ENCODE measurements at regions not wholly inside any gene's neighbourhood (a gene's known extent, or its start where the extent isn't known, plus 50 kb on each side); places are given as distances from the start of the nearest gene placed in this dataset.

DNA sequence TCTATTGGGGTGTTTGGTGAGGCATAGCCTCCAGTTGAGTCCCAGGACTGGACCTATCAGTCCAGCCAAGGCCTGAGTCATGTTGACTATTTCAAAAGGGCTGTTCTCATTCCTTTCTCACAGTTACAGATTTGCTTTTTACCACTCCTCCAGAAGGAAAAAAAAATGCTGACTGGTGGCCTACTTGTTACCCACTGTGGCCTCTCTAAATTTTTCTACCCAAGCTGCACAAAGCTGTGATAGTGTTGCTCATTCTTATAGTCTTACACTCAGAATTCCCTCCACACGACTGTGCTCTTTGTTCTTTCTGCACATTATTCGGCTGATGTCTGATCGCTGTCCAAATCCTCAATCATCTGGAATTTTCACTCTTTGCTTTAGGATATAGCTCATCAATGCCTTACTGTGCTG lies 1142.2 kb downstream of the IGSF11 start:
- H3K9ac ChIP-seq (ENCODE audit: low read length) = no peak overlapping the region
- H4K8ac ChIP-seq (ENCODE audit: low read length) = no peak overlapping the region
- DNase-seq = peak; percentile 27
- H2AK5ac ChIP-seq (ENCODE audit: low read length, severe bottlenecking) = no peak overlapping the region
- no peaks in the 10 kb centered on the region for H3K27me3 ChIP-seq (ENCODE audit: control insufficient read depth in 1 of 2, insufficient read depth in 1 of 2, low read length in 2 of 2)
- H2BK15ac ChIP-seq (ENCODE audit: low read depth, poor library complexity, severe bottlenecking) = no peak overlapping the region
- H3K18ac ChIP-seq (ENCODE audit: low read depth in 1 of 2, low read length in 2 of 2) = no peak overlapping the region
- no peak overlapping the region for H3K23ac ChIP-seq (ENCODE audit: low read length in 2 of 2)
- WGBS = 80% methylated on average over 3 of the region's 3 CpGs
- no peak overlapping the region for H3K4me2 ChIP-seq (ENCODE audit: low read length, poor library complexity, severe bottlenecking)
- H3K14ac ChIP-seq (ENCODE audit: low read length in 2 of 2) = no peak overlapping the region
- H3K4me3 ChIP-seq (ENCODE audit: insufficient read depth in 1 of 2, low read depth in 1 of 2, low read length in 2 of 2) = no peak overlapping the region
- H3K79me1 ChIP-seq (replicated peaks; ENCODE audit: low read length, poor library complexity, severe bottlenecking) = no peaks in the 10 kb centered on the region
- peaks cover 2% of the 10 kb centered on the region for H3K4me1 ChIP-seq (ENCODE audit: control insufficient read depth, insufficient read depth, low read depth, low read length)
- peak overlapping the region; percentile 30 for H3K27ac ChIP-seq (ENCODE audit: low read length, poor library complexity, severe bottlenecking)
- H3K9me3 ChIP-seq (ENCODE audit: control insufficient read depth, low read length) = no peaks in the 10 kb centered on the region
- no peak overlapping the region for H2BK120ac ChIP-seq (ENCODE audit: low read depth, low read length)
- H3K36me3 ChIP-seq (ENCODE audit: control insufficient read depth in 1 of 2, insufficient read depth in 2 of 2, low read depth in 1 of 2, low read length in 2 of 2) = no peaks in the 10 kb centered on the region
- H2AFZ ChIP-seq (ENCODE audit: low read depth, low read length) = no peak overlapping the region
- no peak overlapping the region for H2BK5ac ChIP-seq (ENCODE audit: low read depth, low read length, poor library complexity, severe bottlenecking)
- H4K91ac ChIP-seq (ENCODE audit: low read length) = no peak overlapping the region
- no peak overlapping the region for H2BK12ac ChIP-seq (ENCODE audit: low read length in 2 of 2)
- H3K4ac ChIP-seq (ENCODE audit: low read depth in 1 of 2, low read length in 2 of 2) = no peak overlapping the region

DNA sequence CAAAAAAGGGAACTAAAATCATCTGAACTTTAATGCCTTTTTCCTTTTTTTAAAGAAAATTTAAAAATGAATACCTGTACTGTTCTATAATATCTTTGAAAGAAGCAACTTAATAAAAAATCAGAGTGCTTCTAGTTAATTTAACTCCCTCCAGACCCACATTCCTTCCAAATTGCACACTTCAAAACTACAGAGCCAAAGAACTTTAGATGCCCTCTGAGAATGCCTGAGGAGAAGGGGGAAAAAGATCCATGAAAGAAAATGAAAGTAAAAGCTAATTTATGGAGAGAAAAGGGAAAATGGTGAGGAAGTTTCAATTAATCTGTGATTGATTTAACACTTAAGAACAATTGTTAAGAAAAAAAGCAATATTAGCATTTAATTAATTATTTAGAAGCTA lies 1141.6 kb downstream of the IGSF11 start:
- Histone ChIP-seq H3K14ac (ENCODE audit: low read length in 2 of 2) (no peak overlapping the region), H3K27me3 (ENCODE audit: control insufficient read depth in 1 of 2, insufficient read depth in 1 of 2, low read length in 2 of 2) (no peaks in the 10 kb centered on the region), H3K4me2 (ENCODE audit: low read length, poor library complexity, severe bottlenecking) (no peak overlapping the region), H3K4ac (ENCODE audit: low read depth in 1 of 2, low read length in 2 of 2) (no peak overlapping the region), H2BK5ac (ENCODE audit: low read depth, low read length, poor library complexity, severe bottlenecking) (no peak overlapping the region), H2BK12ac (ENCODE audit: low read length in 2 of 2) (no peak overlapping the region), H2AK5ac (ENCODE audit: low read length, severe bottlenecking) (no peak overlapping the region), H3K4me3 (ENCODE audit: insufficient read depth in 1 of 2, low read depth in 1 of 2, low read length in 2 of 2) (no peak overlapping the region), H3K18ac (ENCODE audit: low read depth in 1 of 2, low read length in 2 of 2) (no peak overlapping the region), H3K27ac (ENCODE audit: low read length, poor library complexity, severe bottlenecking) (no peak overlapping the region), H4K8ac (ENCODE audit: low read length) (no peak overlapping the region), H2BK15ac (ENCODE audit: low read depth, poor library complexity, severe bottlenecking) (no peak overlapping the region), H2AFZ (ENCODE audit: low read depth, low read length) (no peak overlapping the region), H3K4me1 (ENCODE audit: control insufficient read depth, insufficient read depth, low read depth, low read length) (peaks cover 2% of the 10 kb centered on the region), H3K9me3 (ENCODE audit: control insufficient read depth, low read length) (no peaks in the 10 kb centered on the region), H3K79me1 (replicated peaks; ENCODE audit: low read length, poor library complexity, severe bottlenecking) (no peaks in the 10 kb centered on the region), H3K23ac (ENCODE audit: low read length in 2 of 2) (no peak overlapping the region), H2BK120ac (ENCODE audit: low read depth, low read length) (no peak overlapping the region), H3K9ac (ENCODE audit: low read length) (peak overlapping the region; percentile 7), H4K91ac (ENCODE audit: low read length) (no peak overlapping the region), H3K36me3 (ENCODE audit: control insufficient read depth in 1 of 2, insufficient read depth in 2 of 2, low read depth in 1 of 2, low read length in 2 of 2) (no peaks in the 10 kb centered on the region)
- no peak for DNase-seq

DNA sequence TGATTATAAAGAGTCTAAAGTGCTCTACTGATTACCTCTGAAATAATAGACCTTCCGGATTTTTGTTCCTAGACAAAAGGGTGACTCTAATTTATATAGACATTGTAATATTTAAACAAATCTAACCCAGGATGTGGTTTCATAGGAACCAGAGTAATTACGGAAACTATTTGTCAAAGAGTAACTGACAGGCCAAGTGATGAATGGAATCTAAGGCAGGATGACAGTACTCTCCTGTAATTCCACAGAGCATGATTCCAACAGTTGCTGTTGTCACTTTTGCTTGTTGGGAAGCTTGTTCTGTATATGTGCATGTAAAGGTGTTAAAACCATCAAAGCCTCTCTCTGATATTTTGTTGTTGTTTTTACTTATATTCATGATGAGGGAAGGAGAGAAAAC lies 1141.0 kb downstream of the IGSF11 start:
- Histone ChIP-seq H3K4me3 (ENCODE audit: insufficient read depth in 1 of 2, low read depth in 1 of 2, low read length in 2 of 2) (no peak overlapping the region), H2BK15ac (ENCODE audit: low read depth, poor library complexity, severe bottlenecking) (no peak overlapping the region), H3K27ac (ENCODE audit: low read length, poor library complexity, severe bottlenecking) (no peak overlapping the region), H3K4me1 (ENCODE audit: control insufficient read depth, insufficient read depth, low read depth, low read length) (no peaks in the 10 kb centered on the region), H2BK5ac (ENCODE audit: low read depth, low read length, poor library complexity, severe bottlenecking) (no peak overlapping the region), H3K9me3 (ENCODE audit: control insufficient read depth, low read length) (no peaks in the 10 kb centered on the region), H3K79me1 (replicated peaks; ENCODE audit: low read length, poor library complexity, severe bottlenecking) (no peaks in the 10 kb centered on the region), H3K4me2 (ENCODE audit: low read length, poor library complexity, severe bottlenecking) (no peak overlapping the region), H3K14ac (ENCODE audit: low read length in 2 of 2) (no peak overlapping the region), H3K4ac (ENCODE audit: low read depth in 1 of 2, low read length in 2 of 2) (no peak overlapping the region), H2BK12ac (ENCODE audit: low read length in 2 of 2) (no peak overlapping the region), H2AFZ (ENCODE audit: low read depth, low read length) (no peak overlapping the region), H4K8ac (ENCODE audit: low read length) (no peak overlapping the region), H3K27me3 (ENCODE audit: control insufficient read depth in 1 of 2, insufficient read depth in 1 of 2, low read length in 2 of 2) (no peaks in the 10 kb centered on the region), H3K9ac (ENCODE audit: low read length) (no peak overlapping the region), H2BK120ac (ENCODE audit: low read depth, low read length) (no peak overlapping the region), H4K91ac (ENCODE audit: low read length) (no peak overlapping the region), H3K36me3 (ENCODE audit: control insufficient read depth in 1 of 2, insufficient read depth in 2 of 2, low read depth in 1 of 2, low read length in 2 of 2) (no peaks in the 10 kb centered on the region), H3K23ac (ENCODE audit: low read length in 2 of 2) (no peak overlapping the region), H3K18ac (ENCODE audit: low read depth in 1 of 2, low read length in 2 of 2) (no peak overlapping the region), H2AK5ac (ENCODE audit: low read length, severe bottlenecking) (no peak overlapping the region)
- WGBS = 18% methylated on average over 1 of the region's 2 CpGs
- no peak for DNase-seq

DNA sequence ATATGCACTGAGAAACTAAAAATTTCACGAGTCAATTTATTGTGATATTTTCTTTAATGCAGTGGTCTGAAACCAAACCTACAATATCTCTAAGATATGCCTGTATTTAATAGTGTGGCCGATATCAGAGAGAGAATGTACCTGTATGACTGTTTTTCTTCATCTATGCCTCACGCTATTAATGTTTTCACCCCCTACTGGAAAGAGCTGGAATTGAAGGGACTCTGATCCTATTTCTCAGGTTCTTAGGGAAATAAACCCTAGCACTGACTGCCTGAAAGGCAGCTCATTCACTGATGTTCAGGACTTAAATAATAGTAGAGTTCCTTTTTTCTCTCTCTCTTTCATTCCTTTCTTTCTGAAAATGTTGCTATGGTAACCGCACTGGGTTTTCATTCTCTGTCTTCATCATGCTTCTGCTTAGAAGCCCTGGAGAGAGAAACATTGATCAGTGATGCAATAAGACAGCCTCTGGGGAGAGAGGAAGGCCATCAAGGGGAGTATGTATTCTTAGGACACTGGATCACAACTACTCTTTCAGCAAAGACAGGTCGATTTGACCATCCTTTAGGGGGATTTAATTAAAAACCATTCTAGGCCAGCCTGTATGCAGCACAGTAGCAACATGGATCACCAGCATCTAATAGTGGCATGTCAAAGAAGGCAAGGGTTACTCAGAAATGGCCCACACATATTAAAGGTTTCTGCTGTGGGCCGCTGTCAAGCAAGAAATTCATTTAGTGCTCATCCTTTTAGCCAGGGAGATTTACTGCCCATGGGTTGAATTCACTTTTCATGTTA lies 1135.7 kb downstream of the IGSF11 start:
- Histone ChIP-seq H3K4me2 (ENCODE audit: low read length, poor library complexity, severe bottlenecking) (no peak overlapping the region), H2AK5ac (ENCODE audit: low read length, severe bottlenecking) (peak overlapping the region; percentile 32), H4K8ac (ENCODE audit: low read length) (no peak overlapping the region), H3K14ac (ENCODE audit: low read length in 2 of 2) (no peak overlapping the region), H2BK5ac (ENCODE audit: low read depth, low read length, poor library complexity, severe bottlenecking) (no peak overlapping the region), H2BK12ac (ENCODE audit: low read length in 2 of 2) (no peak overlapping the region), H3K27me3 (ENCODE audit: control insufficient read depth in 1 of 2, insufficient read depth in 1 of 2, low read length in 2 of 2) (no peaks in the 10 kb centered on the region), H3K23ac (ENCODE audit: low read length in 2 of 2) (no peak overlapping the region), H3K9me3 (ENCODE audit: control insufficient read depth, low read length) (no peaks in the 10 kb centered on the region), H2BK15ac (ENCODE audit: low read depth, poor library complexity, severe bottlenecking) (no peak overlapping the region), H4K91ac (ENCODE audit: low read length) (no peak overlapping the region), H3K4ac (ENCODE audit: low read depth in 1 of 2, low read length in 2 of 2) (no peak overlapping the region), H2AFZ (ENCODE audit: low read depth, low read length) (no peak overlapping the region), H3K79me1 (replicated peaks; ENCODE audit: low read length, poor library complexity, severe bottlenecking) (no peaks in the 10 kb centered on the region), H3K18ac (ENCODE audit: low read depth in 1 of 2, low read length in 2 of 2) (no peak overlapping the region), H2BK120ac (ENCODE audit: low read depth, low read length) (no peak overlapping the region), H3K9ac (ENCODE audit: low read length) (no peak overlapping the region), H3K27ac (ENCODE audit: low read length, poor library complexity, severe bottlenecking) (no peak overlapping the region), H3K4me1 (ENCODE audit: control insufficient read depth, insufficient read depth, low read depth, low read length) (no peaks in the 10 kb centered on the region), H3K4me3 (ENCODE audit: insufficient read depth in 1 of 2, low read depth in 1 of 2, low read length in 2 of 2) (no peak overlapping the region), H3K36me3 (ENCODE audit: control insufficient read depth in 1 of 2, insufficient read depth in 2 of 2, low read depth in 1 of 2, low read length in 2 of 2) (no peaks in the 10 kb centered on the region)
- 74% methylated on average over 3 of the region's 6 CpGs for WGBS
- no peak for DNase-seq

Measured in mesenchymal stem cell (in vitro differentiated cells and primary cell).